ENCODE measurements at regions not wholly inside any gene's neighbourhood (a gene's known extent, or its start where the extent isn't known, plus 50 kb on each side); places are given as distances from the start of the nearest gene placed in this dataset.

DNA sequence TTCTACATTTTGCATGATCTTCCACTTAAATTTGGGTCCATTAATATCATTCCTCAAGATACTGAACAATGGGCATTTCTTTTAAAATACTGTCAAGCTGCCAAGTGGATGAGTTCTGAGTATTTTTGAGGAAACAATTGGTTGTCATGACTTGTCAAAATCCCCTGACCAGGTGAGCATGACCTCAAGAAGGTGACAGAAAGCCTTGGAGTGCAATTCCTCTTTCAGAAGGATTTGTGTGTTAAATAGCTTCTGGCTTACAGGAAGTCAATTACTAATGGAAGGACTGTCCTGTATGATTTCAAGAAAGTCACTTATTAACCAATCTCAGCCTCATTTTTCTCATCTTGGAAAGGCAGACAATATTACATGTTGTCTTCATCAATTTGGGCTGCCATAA is 460.6 kb downstream of the TSN start:
- Histone ChIP-seq H3K9ac (ENCODE audit: low read length) (no peak overlapping the region), H3K9me3 (ENCODE audit: control extremely low read depth in 1 of 3, control insufficient read depth in 2 of 3, insufficient read depth in 1 of 3, low read length in 2 of 3) (peaks cover 0 to 7% (median 0%) of the 10 kb centered on the region in 3 donors), H3K4me1 (ENCODE audit: control insufficient read depth in 2 of 2, insufficient read depth in 2 of 2, low read length in 2 of 2) (no peaks in the 10 kb centered on the region), H3K27ac (ENCODE audit: low read length in 2 of 2) (no peak overlapping the region), H3K4me2 (replicated peaks; ENCODE audit: low read depth, low read length, poor library complexity, severe bottlenecking) (no peak overlapping the region), H4K20me1 (ENCODE audit: control insufficient read depth, insufficient read depth, low read length, poor library complexity, severe bottlenecking) (no peaks in the 10 kb centered on the region), H3K4me3 (ENCODE audit: control extremely low read depth in 1 of 5, extremely low read depth in 1 of 5, insufficient read depth in 1 of 5, low read depth in 2 of 5, low read length in 4 of 5) (no peak overlapping the region), H3K36me3 (replicated peaks in 1 of 2; ENCODE audit: control extremely low read depth in 1 of 2, control insufficient read depth in 1 of 2, extremely low read depth in 1 of 2, insufficient read depth in 2 of 2, low read length in 1 of 2) (no peaks in the 10 kb centered on the region), H3K27me3 (replicated peaks in 1 of 4; ENCODE audit: control extremely low read depth in 1 of 4, control insufficient read depth in 3 of 4, insufficient read depth in 4 of 4, low read length in 3 of 4) (no peaks in the 10 kb centered on the region), H2AFZ (ENCODE audit: insufficient read depth, low read depth, low read length, poor library complexity, severe bottlenecking) (no peak overlapping the region), H3K79me2 (ENCODE audit: control insufficient read depth, insufficient read depth, low read length) (no peaks in the 10 kb centered on the region)
- ChIA-PET CTCF (no interaction called here), POLR2A (no interaction called here)
- DNase-seq, result no peak
- no peak for ATAC-seq (ENCODE audit: low read depth)
- Mint-ChIP-seq H3K4me3 (no peak overlapping the region), H3K27ac (no peak overlapping the region), H3K27me3 (no peaks in the 10 kb centered on the region), H3K9me3 (ENCODE audit: insufficient read depth) (no peaks in the 10 kb centered on the region), H3K4me1 (no peaks in the 10 kb centered on the region)
- TF ChIP-seq, protein P1, sequence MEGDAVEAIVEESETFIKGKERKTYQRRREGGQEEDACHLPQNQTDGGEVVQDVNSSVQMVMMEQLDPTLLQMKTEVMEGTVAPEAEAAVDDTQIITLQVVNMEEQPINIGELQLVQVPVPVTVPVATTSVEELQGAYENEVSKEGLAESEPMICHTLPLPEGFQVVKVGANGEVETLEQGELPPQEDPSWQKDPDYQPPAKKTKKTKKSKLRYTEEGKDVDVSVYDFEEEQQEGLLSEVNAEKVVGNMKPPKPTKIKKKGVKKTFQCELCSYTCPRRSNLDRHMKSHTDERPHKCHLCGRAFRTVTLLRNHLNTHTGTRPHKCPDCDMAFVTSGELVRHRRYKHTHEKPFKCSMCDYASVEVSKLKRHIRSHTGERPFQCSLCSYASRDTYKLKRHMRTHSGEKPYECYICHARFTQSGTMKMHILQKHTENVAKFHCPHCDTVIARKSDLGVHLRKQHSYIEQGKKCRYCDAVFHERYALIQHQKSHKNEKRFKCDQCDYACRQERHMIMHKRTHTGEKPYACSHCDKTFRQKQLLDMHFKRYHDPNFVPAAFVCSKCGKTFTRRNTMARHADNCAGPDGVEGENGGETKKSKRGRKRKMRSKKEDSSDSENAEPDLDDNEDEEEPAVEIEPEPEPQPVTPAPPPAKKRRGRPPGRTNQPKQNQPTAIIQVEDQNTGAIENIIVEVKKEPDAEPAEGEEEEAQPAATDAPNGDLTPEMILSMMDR (IDR thresholded peaks at IDR 0.05), result no peak
- no peak for TF ChIP-seq EZH2 (IDR thresholded peaks at IDR 0.05; ENCODE audit: borderline replicate concordance, insufficient read depth, low read depth, low read length, poor library complexity, severe bottlenecking)
- intact Hi-C loops (cut with micrococcal nuclease), result no loop called here

DNA sequence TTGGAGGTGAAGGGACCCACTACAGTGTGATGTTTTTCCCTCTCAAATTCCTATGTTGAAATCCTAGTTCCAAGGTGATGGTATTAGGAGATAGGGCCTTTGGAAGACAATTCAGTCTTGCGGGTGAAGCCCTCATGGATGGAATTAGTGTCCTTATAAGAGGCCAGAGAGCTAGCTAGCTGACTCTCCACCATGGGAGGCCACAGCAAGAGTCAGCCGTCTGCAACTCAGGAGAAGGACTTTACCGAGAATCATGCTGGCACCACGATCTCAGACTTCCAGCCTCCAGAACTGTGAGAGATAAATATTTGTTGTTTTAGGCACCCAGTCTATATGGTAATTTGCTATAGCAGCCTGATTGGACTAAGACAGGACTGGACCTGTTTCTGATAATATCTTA is 461.4 kb downstream of the TSN start:
- CTCF ChIA-PET, result no interaction called here
- Histone ChIP-seq H3K36me3 (replicated peaks in 1 of 2; ENCODE audit: control extremely low read depth in 1 of 2, control insufficient read depth in 1 of 2, extremely low read depth in 1 of 2, insufficient read depth in 2 of 2, low read length in 1 of 2) (no peaks in the 10 kb centered on the region), H3K9ac (ENCODE audit: low read length) (no peak overlapping the region), H3K27me3 (replicated peaks in 1 of 4; ENCODE audit: control extremely low read depth in 1 of 4, control insufficient read depth in 3 of 4, insufficient read depth in 4 of 4, low read length in 3 of 4) (no peaks in the 10 kb centered on the region), H4K20me1 (ENCODE audit: control insufficient read depth, insufficient read depth, low read length, poor library complexity, severe bottlenecking) (no peaks in the 10 kb centered on the region), H3K79me2 (ENCODE audit: control insufficient read depth, insufficient read depth, low read length) (no peaks in the 10 kb centered on the region), H3K9me3 (ENCODE audit: control extremely low read depth in 1 of 3, control insufficient read depth in 2 of 3, insufficient read depth in 1 of 3, low read length in 2 of 3) (peaks cover 0 to 7% (median 0%) of the 10 kb centered on the region in 3 donors), H2AFZ (ENCODE audit: insufficient read depth, low read depth, low read length, poor library complexity, severe bottlenecking) (no peak overlapping the region), H3K4me3 (ENCODE audit: control extremely low read depth in 1 of 5, extremely low read depth in 1 of 5, insufficient read depth in 1 of 5, low read depth in 2 of 5, low read length in 4 of 5) (no peak overlapping the region), H3K27ac (ENCODE audit: low read length in 2 of 2) (no peak overlapping the region), H3K4me2 (replicated peaks; ENCODE audit: low read depth, low read length, poor library complexity, severe bottlenecking) (no peak overlapping the region), H3K4me1 (ENCODE audit: control insufficient read depth in 2 of 2, insufficient read depth in 2 of 2, low read length in 2 of 2) (no peaks in the 10 kb centered on the region)
- no peaks in the 10 kb centered on the region for H3K9me3 Mint-ChIP-seq (ENCODE audit: insufficient read depth)
- intact Hi-C loops (cut with micrococcal nuclease), result no loop called here
- POLR2A ChIA-PET, result no interaction called here
- H3K4me1 Mint-ChIP-seq, result no peaks in the 10 kb centered on the region
- H3K27me3 Mint-ChIP-seq, result no peaks in the 10 kb centered on the region
- ATAC-seq (ENCODE audit: low read depth), result no peak
- H3K4me3 Mint-ChIP-seq, result no peak overlapping the region
- TF ChIP-seq, protein P1 (IDR thresholded peaks at IDR 0.05), result no peak
- TF ChIP-seq EZH2 (IDR thresholded peaks at IDR 0.05; ENCODE audit: borderline replicate concordance, insufficient read depth, low read depth, low read length, poor library complexity, severe bottlenecking), result no peak
- 100% methylated on average over 2 of the region's 4 CpGs for WGBS (ENCODE audit: insufficient coverage)
- no peak for DNase-seq
- H3K27ac Mint-ChIP-seq, result no peak overlapping the region
